ENCODE measurements at regions not wholly inside any gene's neighbourhood (a gene's known extent, or its start where the extent isn't known, plus 50 kb on each side); places are given as distances from the start of the nearest gene placed in this dataset.

GRCh38 chr6:66860328-66860727, 1153.3 kb upstream of the EYS start:
- no peak for DNase-seq

- no peak for DNase-seq
Measured at GRCh38 chr6:66858196-66858595, 1151.2 kb upstream of the EYS start.

DNA sequence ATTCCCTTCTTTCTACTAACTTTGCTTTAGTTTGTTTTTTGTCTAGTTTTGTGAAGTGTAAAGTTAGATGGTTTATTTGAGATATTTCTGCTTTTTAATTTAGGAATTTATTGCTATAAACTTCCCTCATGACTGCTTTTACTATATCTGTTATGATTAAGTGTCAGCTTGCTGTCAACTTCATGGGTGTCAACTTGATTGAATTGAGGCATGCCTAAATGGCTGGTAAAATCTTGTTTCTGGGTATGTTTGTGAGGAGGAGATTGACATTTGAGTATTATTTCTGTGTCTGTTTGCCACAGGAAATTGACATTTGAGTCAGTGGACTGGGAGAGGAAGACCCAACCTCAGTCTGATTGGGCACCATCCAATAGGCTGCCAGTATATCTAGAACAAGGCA, 1147.0 kb upstream of the EYS start:
- DNase-seq = no peak

GRCh38 chr6:66851930-66852329, 1144.9 kb upstream of the EYS start:
- DNase-seq = no peak

DNA sequence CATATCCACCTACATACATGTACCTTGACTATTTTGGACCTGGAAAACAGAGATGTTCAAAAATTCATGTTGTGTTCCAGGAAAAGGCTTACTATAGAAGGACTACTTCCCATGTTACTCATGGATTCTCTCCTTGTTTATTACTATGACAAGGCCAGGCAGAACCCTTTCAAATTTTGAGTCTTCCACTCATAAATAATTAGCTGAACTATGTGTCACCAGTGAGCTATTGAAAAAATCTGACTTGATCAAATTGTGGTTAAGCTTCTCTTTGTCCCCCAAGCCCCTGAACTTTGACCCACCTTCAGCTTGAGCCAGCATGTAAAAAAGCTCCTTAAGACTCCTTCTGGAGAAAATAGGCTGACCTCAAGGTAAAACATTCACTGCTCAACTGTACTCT, 1142.8 kb upstream of the EYS start:
- DNase-seq = no peak

DNA sequence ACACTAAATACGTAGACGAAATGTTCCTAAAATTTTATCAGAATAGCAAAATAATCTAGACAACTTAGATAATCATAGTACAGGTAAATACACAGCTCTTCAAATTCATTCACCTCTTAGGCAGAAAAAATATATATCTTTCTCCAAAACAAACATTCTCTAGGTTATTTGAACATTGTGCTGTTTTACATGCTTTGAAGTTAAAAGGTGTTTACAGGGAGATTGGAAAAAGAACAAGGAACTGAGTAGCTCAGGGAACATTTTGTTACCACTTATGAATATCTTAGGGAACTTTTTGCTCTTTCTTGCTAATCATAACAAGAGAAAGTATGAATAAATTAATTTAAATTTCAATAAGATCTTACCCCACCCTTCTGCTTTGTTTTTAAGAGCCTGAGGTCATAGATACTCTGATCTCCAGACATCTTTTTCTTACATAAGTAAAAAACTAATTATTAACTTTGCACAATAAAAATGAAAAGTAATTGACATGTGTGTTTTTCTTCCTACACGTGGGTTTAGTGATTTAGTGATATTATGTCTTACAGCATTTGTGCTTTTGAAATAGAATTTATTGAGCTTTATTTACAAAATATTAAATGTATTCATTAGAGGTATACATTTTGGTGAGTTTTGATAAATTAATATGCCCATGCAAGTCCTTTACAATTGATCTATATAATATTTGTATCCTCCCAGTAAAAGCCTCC, 1141.4 kb upstream of the EYS start:
- DNase-seq = no peak

DNA sequence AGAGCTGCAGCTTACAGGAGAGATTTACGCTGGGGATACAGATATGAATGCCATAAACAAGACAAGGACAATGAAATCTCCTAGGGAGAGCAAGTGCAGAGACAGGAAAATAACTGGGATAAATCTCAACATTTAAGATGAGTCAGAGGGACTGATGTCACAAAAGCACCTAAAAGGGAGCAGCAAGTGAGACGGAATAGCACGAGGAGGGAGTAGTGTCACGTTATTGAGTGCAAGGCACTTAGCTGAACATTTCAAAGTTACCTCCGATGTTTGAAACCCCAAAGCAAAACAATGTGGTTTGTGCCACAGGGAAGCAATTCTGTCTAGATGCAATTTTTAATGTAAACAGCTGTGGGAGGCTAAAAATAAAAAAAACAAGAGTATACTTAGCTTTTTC, 1131.7 kb upstream of the EYS start:
- DNase-seq = no peak

DNA sequence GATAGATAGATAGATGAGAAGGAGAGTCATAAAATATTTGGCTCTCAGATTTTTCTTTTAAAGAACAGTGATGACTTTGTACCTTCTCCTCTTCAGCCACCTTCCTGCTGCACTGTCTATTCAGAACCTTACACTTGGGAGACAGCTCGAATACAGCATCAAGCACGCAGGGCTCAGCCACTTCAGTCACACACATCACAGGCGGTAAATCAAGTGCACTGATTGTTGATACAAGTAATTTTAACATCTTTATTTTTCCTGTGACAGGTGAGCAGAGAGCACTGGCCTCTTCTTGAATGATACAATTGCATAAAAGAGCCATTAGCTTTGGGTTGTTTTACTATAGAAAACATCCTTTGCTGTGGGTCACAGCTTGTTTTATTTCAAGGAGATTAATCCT, 1118.5 kb upstream of the EYS start:
- DNase-seq = no peak

GRCh38 chr6:66814156-66814555, 1107.1 kb upstream of the EYS start:
- DNase-seq = no peak

- DNase-seq = no peak
Measured at GRCh38 chr6:66808771-66809170, 1101.7 kb upstream of the EYS start.

DNA sequence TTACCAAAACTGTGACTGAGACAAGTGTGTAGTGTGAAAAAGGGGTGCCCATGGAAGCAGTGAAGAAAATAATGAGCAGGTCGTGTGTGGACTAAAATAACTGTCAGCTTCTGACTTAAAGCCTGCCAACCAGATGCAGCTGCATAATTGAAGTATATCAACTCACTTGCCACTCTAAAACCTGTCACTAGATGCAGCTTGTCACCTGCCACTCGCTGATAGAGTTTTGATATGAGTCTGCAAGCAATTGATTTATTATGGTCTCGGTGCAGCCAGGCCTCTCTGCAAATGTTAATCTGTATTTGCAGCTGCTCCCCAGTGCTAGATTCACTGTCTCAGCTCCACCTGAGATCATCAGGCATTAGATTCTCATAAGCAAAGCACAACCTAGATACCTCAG, 1090.0 kb upstream of the EYS start:
- no peak for DNase-seq

GRCh38 chr6:66788579-66788978, 1081.6 kb upstream of the EYS start:
- no peak for DNase-seq

- no peak for DNase-seq
Measured at GRCh38 chr6:66772800-66773199, 1065.8 kb upstream of the EYS start.

DNA sequence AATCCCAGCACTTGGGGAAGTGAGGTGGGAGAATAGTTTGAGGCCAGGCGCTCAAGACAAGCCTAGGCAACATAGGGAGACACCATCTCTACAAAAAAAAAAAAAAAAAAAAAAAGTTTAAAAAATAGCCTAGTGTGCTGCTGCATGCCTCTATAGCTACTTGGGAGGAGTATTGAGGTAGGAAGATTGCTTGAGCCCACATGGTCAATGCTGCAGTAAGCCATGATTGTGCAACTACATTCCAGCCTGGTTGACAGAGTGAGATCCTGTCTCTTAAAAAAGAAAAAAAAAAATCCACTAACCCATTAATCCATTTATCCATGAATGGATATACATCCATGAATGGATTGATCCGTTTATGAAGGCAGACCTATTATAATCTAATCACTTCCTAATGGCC, 1064.6 kb upstream of the EYS start:
- no peak for DNase-seq

GRCh38 chr6:66751630-66752029, 1044.6 kb upstream of the EYS start:
- no peak for DNase-seq

DNA sequence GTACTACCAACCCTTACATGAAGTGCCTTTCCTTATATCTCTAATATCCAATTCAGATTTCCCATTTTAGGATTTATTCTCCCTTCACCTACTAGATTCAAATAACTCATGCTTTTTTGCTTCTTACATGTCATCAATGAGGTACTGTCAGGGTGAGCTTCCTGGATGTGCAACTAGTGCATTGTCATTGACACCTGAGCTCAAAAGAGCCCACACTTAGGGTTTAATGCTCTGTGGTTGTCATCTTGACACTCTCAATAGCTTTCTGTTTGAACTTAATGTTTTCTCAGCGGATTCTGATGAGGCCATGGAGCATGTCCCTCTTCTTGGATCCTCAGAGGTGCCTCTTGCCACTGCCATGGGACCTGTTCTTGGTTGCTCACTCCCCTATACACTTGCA, 1033.3 kb upstream of the EYS start:
- DNase-seq = no peak

GRCh38 chr6:66735106-66735890, 1028.3 kb upstream of the EYS start:
- DNase-seq = no peak

DNA sequence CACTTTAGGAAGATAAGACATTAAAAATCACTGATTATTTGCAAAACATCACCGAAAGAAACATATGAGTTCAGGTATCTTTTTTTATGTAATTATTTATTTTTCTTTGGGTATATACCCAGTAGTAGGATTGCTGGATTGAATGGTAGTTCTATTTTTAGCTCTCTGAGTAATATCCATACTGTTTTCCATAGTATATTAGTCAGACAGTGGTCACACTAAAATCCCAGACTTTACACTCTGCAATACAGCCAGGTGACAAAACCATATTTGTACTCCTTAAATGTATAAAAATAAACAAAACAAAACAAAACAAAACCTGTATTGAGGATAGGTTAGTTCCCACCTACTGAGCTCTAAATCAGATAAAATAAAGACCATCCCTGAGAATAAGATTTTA, 1024.3 kb upstream of the EYS start:
- no peak for DNase-seq

DNA sequence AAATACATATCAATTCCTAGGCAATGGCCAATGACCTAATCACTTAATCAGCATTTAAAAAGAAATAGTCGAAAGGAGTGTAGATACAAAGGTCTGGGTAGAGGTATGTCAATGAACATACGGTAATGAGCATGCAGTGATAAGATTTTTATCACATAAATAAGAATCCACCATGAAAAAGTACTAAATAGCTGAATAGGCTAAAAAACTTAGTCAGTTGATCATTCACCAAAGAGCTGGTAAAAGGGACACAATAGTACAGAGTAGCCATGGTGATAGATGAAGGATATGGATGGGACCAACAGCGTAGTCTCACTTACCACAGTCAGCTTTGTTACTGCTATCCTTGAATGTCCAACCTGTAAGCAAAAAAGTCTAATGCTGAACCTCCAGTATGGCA, 1018.6 kb upstream of the EYS start:
- DNase-seq = no peak

DNA sequence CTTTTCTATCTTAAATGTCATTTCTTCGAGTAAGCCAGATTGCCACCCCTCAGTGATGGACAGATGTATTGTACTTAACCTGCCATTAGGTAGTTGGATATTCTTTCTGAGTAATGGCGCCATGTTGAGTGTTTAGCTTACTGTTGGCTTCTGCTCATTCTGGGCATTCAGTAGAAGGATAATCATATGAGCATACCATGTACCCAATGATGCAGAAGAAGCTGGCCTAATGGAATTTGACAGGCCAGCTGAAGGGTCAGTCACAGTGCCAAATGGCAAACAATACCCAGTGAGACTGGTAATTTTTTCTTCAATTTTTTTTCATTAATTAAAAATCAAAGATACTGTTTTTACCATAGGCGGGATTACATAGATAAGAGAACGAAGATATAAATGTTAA, 1010.8 kb upstream of the EYS start:
- DNase-seq = no peak

- DNase-seq = no peak
Measured at GRCh38 chr6:66699385-66699784, 992.4 kb upstream of the EYS start.

GRCh38 chr6:66689608-66690007, 982.6 kb upstream of the EYS start:
- DNase-seq = no peak

DNA sequence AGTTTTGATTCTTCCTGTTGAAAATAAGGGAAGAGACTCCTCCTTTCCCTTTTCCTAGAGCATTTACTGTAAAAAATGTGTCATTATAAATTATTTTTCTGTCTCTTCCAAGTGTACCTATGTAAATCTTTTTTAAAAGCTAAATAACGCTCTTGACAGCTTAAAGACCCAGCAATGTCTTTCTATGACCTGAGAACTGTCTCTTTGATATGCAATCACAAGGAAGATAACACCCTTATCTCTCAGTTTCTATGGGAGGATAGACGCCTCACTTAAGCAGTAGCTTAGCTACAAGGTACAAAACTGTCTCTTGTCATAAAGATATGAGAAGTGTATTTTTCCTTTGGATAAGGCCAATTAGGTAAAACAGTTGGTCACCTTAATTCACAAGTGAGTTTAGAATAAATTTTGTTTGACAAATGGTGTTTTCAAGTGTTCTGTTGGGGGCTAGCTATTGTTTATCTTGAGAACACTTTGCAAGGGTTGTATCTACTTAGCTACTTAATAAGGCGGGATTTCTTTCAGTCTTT, 980.6 kb upstream of the EYS start:
- DNase-seq = no peak

DNA sequence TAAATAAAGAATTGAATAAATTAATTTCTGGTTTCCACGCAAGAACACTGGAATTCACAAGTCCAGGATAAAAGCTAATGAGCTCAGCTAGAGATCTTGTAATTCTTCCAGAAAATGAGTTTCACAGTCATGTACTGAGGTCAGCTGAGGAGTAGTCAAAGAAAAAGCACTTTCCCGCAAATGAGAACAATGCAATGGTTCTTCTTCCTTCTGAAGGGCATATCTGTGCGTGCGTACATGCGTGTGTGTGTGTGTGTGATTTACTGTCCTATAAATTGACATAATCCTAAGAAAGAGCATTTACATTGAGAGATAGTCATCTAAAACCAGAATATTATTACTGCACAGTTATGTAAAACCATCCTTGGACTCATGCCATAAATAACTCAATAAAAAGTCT, 968.9 kb upstream of the EYS start:
- no peak for DNase-seq

- no peak for DNase-seq
Measured at GRCh38 chr6:66664112-66664511, 957.1 kb upstream of the EYS start.
